ENCODE measurements at regions not wholly inside any gene's neighbourhood (a gene's known extent, or its start where the extent isn't known, plus 50 kb on each side); places are given as distances from the start of the nearest gene placed in this dataset.
"Not testable (repeated sequence)": the region's sequence is repeated elsewhere in the genome, so short reads cannot be mapped to it uniquely, and the experiment has no call there.

DNA sequence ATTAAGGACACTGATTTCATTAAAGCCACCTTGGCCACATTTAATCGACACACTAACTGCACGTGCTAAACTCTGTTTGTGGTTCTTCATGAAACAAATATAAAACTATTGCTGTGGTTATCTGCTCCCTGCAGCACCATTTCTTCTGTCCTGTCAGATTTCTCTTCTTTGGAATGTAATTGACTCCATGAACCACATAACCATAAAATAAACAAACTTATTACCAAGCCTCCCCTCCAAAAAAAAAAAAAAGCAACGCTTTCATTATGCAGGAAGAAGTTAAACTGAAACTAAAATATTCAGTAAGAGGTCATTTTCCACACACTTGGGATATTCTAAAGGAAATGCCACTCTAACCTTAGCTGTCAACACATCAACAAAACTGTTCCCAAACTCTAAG lies 319.1 kb upstream of the NT5E start:
- Histone ChIP-seq H3K9me3 (ENCODE audit: severe bottlenecking) (no peaks in the 10 kb centered on the region), H3K36me3 (no peaks in the 10 kb centered on the region), H3K4me3 (ENCODE audit: low read depth, low read length) (no peak overlapping the region), H3K27me3 (ENCODE audit: insufficient read depth, low read depth, severe bottlenecking) (peaks cover 61% of the 10 kb centered on the region), H3K27ac (no peak overlapping the region)
- DNase-seq = no peak
- TF ChIP-seq CTCF (IDR thresholded peaks at IDR 0.05; ENCODE audit: low read depth, low read length) = no peak

GRCh38 chr6:85129881-85130280 lies 320.0 kb upstream of the NT5E start:
- peaks cover 62% of the 10 kb centered on the region for H3K27me3 ChIP-seq (ENCODE audit: insufficient read depth, low read depth, severe bottlenecking)
- TF ChIP-seq CTCF (IDR thresholded peaks at IDR 0.05; ENCODE audit: low read depth, low read length) = no peak
- no peaks in the 10 kb centered on the region for H3K36me3 ChIP-seq
- DNase-seq = no peak
- H3K9me3 ChIP-seq (ENCODE audit: severe bottlenecking) = no peaks in the 10 kb centered on the region
- H3K27ac ChIP-seq = no peak overlapping the region
- H3K4me3 ChIP-seq (ENCODE audit: low read depth, low read length) = no peak overlapping the region

DNA sequence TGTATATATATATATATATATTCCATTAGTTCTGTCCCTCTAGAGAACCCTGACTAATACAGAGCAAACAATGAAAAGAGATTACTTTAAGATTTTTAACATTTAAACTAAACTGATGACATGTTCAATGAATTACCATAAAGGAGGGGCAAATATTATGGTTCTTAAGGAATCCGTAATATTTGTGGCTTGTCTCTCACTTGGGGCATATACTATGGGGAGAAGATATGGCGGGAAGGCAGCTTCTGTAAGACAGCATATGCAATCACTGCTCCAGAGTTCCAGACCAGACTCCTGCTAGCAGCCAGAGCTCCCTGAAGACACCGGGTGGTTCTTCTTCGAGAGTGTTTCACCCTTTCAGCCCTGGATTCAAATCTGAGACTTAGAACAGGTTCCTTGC lies 321.1 kb upstream of the NT5E start:
- Histone ChIP-seq H3K27me3 (ENCODE audit: insufficient read depth, low read depth, severe bottlenecking) (peaks cover 55% of the 10 kb centered on the region), H3K4me3 (ENCODE audit: low read depth, low read length) (no peak overlapping the region), H3K9me3 (ENCODE audit: severe bottlenecking) (no peaks in the 10 kb centered on the region), H3K36me3 (no peaks in the 10 kb centered on the region), H3K27ac (no peak overlapping the region)
- TF ChIP-seq CTCF (IDR thresholded peaks at IDR 0.05; ENCODE audit: low read depth, low read length) = no peak
- no peak for DNase-seq

DNA sequence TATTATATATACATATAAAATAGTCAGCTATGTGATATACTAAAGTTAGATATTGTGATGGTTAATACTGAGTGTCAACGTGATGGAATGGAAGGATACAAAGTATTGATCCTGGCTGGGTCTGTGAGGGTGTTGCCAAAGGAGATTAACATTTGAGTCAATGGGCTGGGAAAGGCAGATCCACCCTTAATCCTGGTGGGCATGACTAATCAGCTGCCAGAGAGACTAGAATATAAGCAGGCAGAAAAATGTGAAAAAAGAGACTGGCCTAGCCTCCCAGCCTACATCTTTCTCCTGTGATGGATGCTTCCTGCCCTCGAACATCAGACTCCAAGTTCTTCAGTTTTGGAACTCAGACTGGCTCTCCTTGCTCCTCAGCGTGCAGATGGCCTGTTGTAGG lies 321.6 kb upstream of the NT5E start:
- H3K27me3 ChIP-seq (ENCODE audit: insufficient read depth, low read depth, severe bottlenecking) = peaks cover 52% of the 10 kb centered on the region
- H3K9me3 ChIP-seq (ENCODE audit: severe bottlenecking); H3K4me3 ChIP-seq (ENCODE audit: low read depth, low read length); H3K36me3 ChIP-seq; H3K27ac ChIP-seq; DNase-seq: not testable (repeated sequence)

- H3K36me3 ChIP-seq = no peaks in the 10 kb centered on the region
- H3K4me3 ChIP-seq (ENCODE audit: low read depth, low read length) = no peak overlapping the region
- DNase-seq = no peak
- H3K27ac ChIP-seq = no peak overlapping the region
- H3K27me3 ChIP-seq (ENCODE audit: insufficient read depth, low read depth, severe bottlenecking) = peaks cover 51% of the 10 kb centered on the region
- TF ChIP-seq CTCF (IDR thresholded peaks at IDR 0.05; ENCODE audit: low read depth, low read length) = no peak
- no peaks in the 10 kb centered on the region for H3K9me3 ChIP-seq (ENCODE audit: severe bottlenecking)
Observed at GRCh38 chr6:85127696-85128243, 322.1 kb upstream of the NT5E start.

- H3K9me3 ChIP-seq (ENCODE audit: severe bottlenecking) = no peaks in the 10 kb centered on the region
- no peak overlapping the region for H3K4me3 ChIP-seq (ENCODE audit: low read depth, low read length)
- H3K27me3 ChIP-seq (ENCODE audit: insufficient read depth, low read depth, severe bottlenecking) = peaks cover 46% of the 10 kb centered on the region
- H3K27ac ChIP-seq = no peak overlapping the region
- TF ChIP-seq CTCF (IDR thresholded peaks at IDR 0.05; ENCODE audit: low read depth, low read length) = no peak
- no peak for DNase-seq
- H3K36me3 ChIP-seq = no peaks in the 10 kb centered on the region
Observed at GRCh38 chr6:85127168-85127498, 322.8 kb upstream of the NT5E start.
